ENCODE measurements at regions not wholly inside any gene's neighbourhood (a gene's known extent, or its start where the extent isn't known, plus 50 kb on each side); places are given as distances from the start of the nearest gene placed in this dataset.

- TF ChIP-seq EZH2 (IDR thresholded peaks at IDR 0.05; ENCODE audit: borderline replicate concordance) (no peak), EZH2phosphoT487 (IDR thresholded peaks at IDR 0.05; ENCODE audit: low read depth, severe bottlenecking, unreplicated experiment) (no peak), CTCF (IDR thresholded peaks at IDR 0.05; ENCODE audit: poor library complexity) (no peak)
- Histone ChIP-seq H4K20me1 (ENCODE audit: insufficient read depth, poor library complexity, severe bottlenecking) (no peaks in the 10 kb centered on the region), H3K4me1 (ENCODE audit: insufficient read depth) (no peaks in the 10 kb centered on the region), H3K9me2 (replicated peaks; ENCODE audit: insufficient read depth) (no peaks in the 10 kb centered on the region), H3K4me3 (no peak overlapping the region), H2AFZ (no peak overlapping the region), H3K9me3 (ENCODE audit: low read depth) (no peaks in the 10 kb centered on the region), H3K27ac (peak overlapping the region; percentile 19), H3K27me3 (no peaks in the 10 kb centered on the region), H3K36me3 (replicated peaks; ENCODE audit: insufficient read depth, low read depth) (no peaks in the 10 kb centered on the region), H3K79me2 (no peaks in the 10 kb centered on the region), H3K4me2 (no peak overlapping the region)
- DNase-seq (ENCODE audit: low spot score): no peak
- whole genome bisulfite sequencing (ENCODE audit: low lambda C conversion rate, missing lambda C conversion rate): 91% methylated on average over 3 of the region's 3 CpGs
Measured at GRCh38 chr9:109923806-109924205, 143.8 kb downstream of the PALM2AKAP2 start.

- Histone ChIP-seq H3K9me3 (ENCODE audit: low read depth) (no peaks in the 10 kb centered on the region), H3K4me3 (no peak overlapping the region), H3K27me3 (no peaks in the 10 kb centered on the region), H3K4me1 (ENCODE audit: insufficient read depth) (no peaks in the 10 kb centered on the region), H2AFZ (no peak overlapping the region), H3K9me2 (replicated peaks; ENCODE audit: insufficient read depth) (no peaks in the 10 kb centered on the region), H3K36me3 (replicated peaks; ENCODE audit: insufficient read depth, low read depth) (no peaks in the 10 kb centered on the region), H3K79me2 (no peaks in the 10 kb centered on the region), H3K27ac (no peak overlapping the region), H4K20me1 (ENCODE audit: insufficient read depth, poor library complexity, severe bottlenecking) (no peaks in the 10 kb centered on the region), H3K4me2 (no peak overlapping the region)
- no peak for DNase-seq (ENCODE audit: low spot score)
- TF ChIP-seq CTCF (IDR thresholded peaks at IDR 0.05; ENCODE audit: poor library complexity): no peak
- TF ChIP-seq EZH2phosphoT487 (IDR thresholded peaks at IDR 0.05; ENCODE audit: low read depth, severe bottlenecking, unreplicated experiment): no peak
- no peak for TF ChIP-seq EZH2 (IDR thresholded peaks at IDR 0.05; ENCODE audit: borderline replicate concordance)
- 91% methylated on average over 2 of the region's 2 CpGs for WGBS (ENCODE audit: low lambda C conversion rate, missing lambda C conversion rate)
Measured at GRCh38 chr9:109925799-109926198, 145.8 kb downstream of the PALM2AKAP2 start.

DNA sequence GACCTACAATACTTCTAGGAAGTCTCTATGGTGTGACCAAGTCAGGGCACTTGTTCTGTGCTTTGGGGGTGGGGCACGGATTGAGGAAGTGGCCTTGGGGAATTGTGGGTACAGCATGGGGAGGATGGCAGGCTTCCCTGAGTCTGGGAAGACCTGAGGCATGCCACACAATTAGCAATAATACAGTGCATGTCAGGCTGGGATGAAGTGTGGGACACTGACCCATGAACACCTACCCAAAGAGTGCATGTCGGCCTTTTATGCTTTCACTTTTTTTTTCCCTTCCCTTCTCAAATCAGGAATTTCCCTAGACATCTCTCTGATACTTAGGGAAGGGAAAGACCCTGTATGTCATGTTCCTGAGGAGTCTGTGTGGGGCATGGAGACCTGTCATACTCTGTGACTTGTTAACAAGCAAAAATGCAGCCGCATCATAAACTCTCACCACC lies 146.4 kb downstream of the PALM2AKAP2 start:
- WGBS (ENCODE audit: low lambda C conversion rate, missing lambda C conversion rate): 90% methylated on average over 3 of the region's 3 CpGs
- no peaks in the 10 kb centered on the region for H3K4me1 ChIP-seq (ENCODE audit: insufficient read depth)
- no peak overlapping the region for H3K4me2 ChIP-seq
- H3K79me2 ChIP-seq: no peaks in the 10 kb centered on the region
- no peak for TF ChIP-seq CTCF (IDR thresholded peaks at IDR 0.05; ENCODE audit: poor library complexity)
- TF ChIP-seq EZH2phosphoT487 (IDR thresholded peaks at IDR 0.05; ENCODE audit: low read depth, severe bottlenecking, unreplicated experiment): no peak
- TF ChIP-seq EZH2 (IDR thresholded peaks at IDR 0.05; ENCODE audit: borderline replicate concordance): no peak
- no peak overlapping the region for H3K4me3 ChIP-seq
- H3K9me2 ChIP-seq (replicated peaks; ENCODE audit: insufficient read depth): no peaks in the 10 kb centered on the region
- H3K27me3 ChIP-seq: no peaks in the 10 kb centered on the region
- no peaks in the 10 kb centered on the region for H4K20me1 ChIP-seq (ENCODE audit: insufficient read depth, poor library complexity, severe bottlenecking)
- H3K36me3 ChIP-seq (replicated peaks; ENCODE audit: insufficient read depth, low read depth): no peaks in the 10 kb centered on the region
- H3K9me3 ChIP-seq (ENCODE audit: low read depth): no peaks in the 10 kb centered on the region
- H3K27ac ChIP-seq: no peak overlapping the region
- no peak for DNase-seq (ENCODE audit: low spot score)
- H2AFZ ChIP-seq: no peak overlapping the region

GRCh38 chr9:109931623-109932022 lies 151.6 kb downstream of the PALM2AKAP2 start:
- Histone ChIP-seq H3K27me3 (no peaks in the 10 kb centered on the region), H3K4me2 (no peak overlapping the region), H3K4me1 (ENCODE audit: insufficient read depth) (no peaks in the 10 kb centered on the region), H3K27ac (no peak overlapping the region), H2AFZ (no peak overlapping the region), H4K20me1 (ENCODE audit: insufficient read depth, poor library complexity, severe bottlenecking) (no peaks in the 10 kb centered on the region), H3K79me2 (no peaks in the 10 kb centered on the region), H3K9me2 (replicated peaks; ENCODE audit: insufficient read depth) (no peaks in the 10 kb centered on the region), H3K4me3 (no peak overlapping the region), H3K36me3 (replicated peaks; ENCODE audit: insufficient read depth, low read depth) (no peaks in the 10 kb centered on the region), H3K9me3 (ENCODE audit: low read depth) (no peaks in the 10 kb centered on the region)
- no peak for DNase-seq (ENCODE audit: low spot score)
- TF ChIP-seq CTCF (IDR thresholded peaks at IDR 0.05; ENCODE audit: poor library complexity) (no peak), EZH2 (IDR thresholded peaks at IDR 0.05; ENCODE audit: borderline replicate concordance) (no peak), EZH2phosphoT487 (IDR thresholded peaks at IDR 0.05; ENCODE audit: low read depth, severe bottlenecking, unreplicated experiment) (no peak)
- WGBS (ENCODE audit: low lambda C conversion rate, missing lambda C conversion rate): 89% methylated on average over 7 of the region's 7 CpGs

Data from hepatocyte (in vitro differentiated cells).